Gastroesophageal sphincter (tissue), 4 donors: ENCODE measurements at regions not wholly inside any gene's neighbourhood (a gene's known extent, or its start where the extent isn't known, plus 50 kb on each side); places are given as distances from the start of the nearest gene placed in this dataset.

ENCODE experiments used
- ATAC-seq: fragments of 150-250 bp; one replicate; pipeline ENCODE4 v1.9.1; 2016; ENCODE audit warnings: mild to moderate bottlenecking, moderate library complexity
- H3K27ac ChIP-seq, 4 donors: fragments of 200-600 bp; sonication (generic) in 3 of 4; 1 replicate in 3 of 4; 2 replicates in 1 of 4; pipeline ENCODE4 v1.5.1; 2016 to 2019
- H3K27me3 ChIP-seq: fragments of 200-600 bp; sonication (generic); one replicate; pipeline ENCODE4 v1.5.1; 2019
- H3K36me3 ChIP-seq, 2 donors: fragments of 200-600 bp; sonication (generic); one replicate each; pipeline ENCODE4 v1.5.1; 2019; ENCODE audit warnings: control low read depth in 1 of 2
- H3K4me1 ChIP-seq, 3 donors: fragments of 200-600 bp; sonication (generic); 1 replicate in 2 of 3; 2 replicates in 1 of 3; pipeline ENCODE4 v1.5.1; 2016 to 2019; ENCODE audit warnings: control low read depth in 2 of 3
- H3K4me3 ChIP-seq, 2 donors: fragments of 200-600 bp; sonication (generic); one replicate each; pipeline ENCODE4 v1.5.1; 2019; ENCODE audit warnings: mild to moderate bottlenecking in 1 of 2, moderate library complexity in 1 of 2
- H3K9me3 ChIP-seq, 3 donors: fragments of 200-600 bp; sonication (generic); one replicate each; pipeline ENCODE4 v1.5.1; 2017 to 2019; ENCODE audit warnings: control low read depth in 2 of 3
- EP300 ChIP-seq: sonication (generic); formaldehyde crosslinking; IDR thresholded peaks from one replicate; pipeline ENCODE4 v1.6.1; 2017; ENCODE audit warnings: antibody characterized with exemption, mild to moderate bottlenecking
- POLR2A ChIP-seq, 2 donors: fragments of 450-650 bp; IDR thresholded peaks; one replicate each; pipeline ENCODE4 v1.6.1; 2017; ENCODE audit warnings: antibody characterized with exemption in 2 of 2, mild to moderate bottlenecking in 2 of 2, moderate library complexity in 1 of 2
- POLR2AphosphoS5 ChIP-seq: sonication (generic); formaldehyde crosslinking; IDR thresholded peaks from one replicate; pipeline ENCODE4 v1.6.1; 2017; ENCODE audit warnings: antibody characterized with exemption
- WGBS, 2 donors: methylation state at CpG; one replicate each; pipeline ENCODE4 v1.1.5; 2018; ENCODE audit warnings: low coverage in 1 of 2; 5-methylcytosine and 5-hydroxymethylcytosine counted together
- TF ChIP-seq, protein P1 (sequence below), 4 experiments: fragments of 200-600 bp in 2 of 4; fragments of 450-650 bp in 2 of 4; sonication (generic) in 1 of 4; IDR thresholded peaks; one replicate each; pipeline ENCODE4 v1.5.1; 2017 to 2019; ENCODE audit warnings: antibody characterized with exemption in 4 of 4, mild to moderate bottlenecking in 2 of 4, moderate library complexity in 2 of 4

DNA sequence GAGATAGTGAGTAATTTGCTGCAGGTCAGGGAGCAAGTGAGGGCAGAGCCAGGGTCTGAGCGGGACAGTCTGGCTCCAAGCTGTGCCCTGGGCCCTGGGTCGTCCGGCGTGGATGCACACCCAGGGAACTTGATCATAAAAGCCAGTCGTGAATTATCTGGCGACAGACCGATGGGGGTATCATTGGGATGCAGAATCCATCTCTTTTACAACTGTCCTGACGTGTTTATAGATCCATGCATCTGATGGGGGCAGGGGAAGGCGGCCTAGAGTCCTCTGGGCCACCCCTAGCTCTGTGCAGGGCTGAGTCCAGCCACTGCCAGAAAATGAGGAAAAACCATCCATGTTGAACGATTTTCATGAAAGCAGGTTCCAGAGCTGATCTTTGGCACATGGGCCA, 332.8 kb downstream of the C16orf95 start:
- no peak for ATAC-seq
- WGBS, 2 donors, result 84 to 90% methylated on average over 6 to 9 of the region's 10 CpGs
- Histone ChIP-seq H3K4me1 (no peaks in the 10 kb centered on the region), H3K36me3 (no peaks in the 10 kb centered on the region), H3K9me3 (no peaks in the 10 kb centered on the region), H3K27me3 (peaks cover 18% of the 10 kb centered on the region), H3K4me3 (no peak overlapping the region), H3K27ac (no peak overlapping the region)
- TF ChIP-seq, protein P1, sequence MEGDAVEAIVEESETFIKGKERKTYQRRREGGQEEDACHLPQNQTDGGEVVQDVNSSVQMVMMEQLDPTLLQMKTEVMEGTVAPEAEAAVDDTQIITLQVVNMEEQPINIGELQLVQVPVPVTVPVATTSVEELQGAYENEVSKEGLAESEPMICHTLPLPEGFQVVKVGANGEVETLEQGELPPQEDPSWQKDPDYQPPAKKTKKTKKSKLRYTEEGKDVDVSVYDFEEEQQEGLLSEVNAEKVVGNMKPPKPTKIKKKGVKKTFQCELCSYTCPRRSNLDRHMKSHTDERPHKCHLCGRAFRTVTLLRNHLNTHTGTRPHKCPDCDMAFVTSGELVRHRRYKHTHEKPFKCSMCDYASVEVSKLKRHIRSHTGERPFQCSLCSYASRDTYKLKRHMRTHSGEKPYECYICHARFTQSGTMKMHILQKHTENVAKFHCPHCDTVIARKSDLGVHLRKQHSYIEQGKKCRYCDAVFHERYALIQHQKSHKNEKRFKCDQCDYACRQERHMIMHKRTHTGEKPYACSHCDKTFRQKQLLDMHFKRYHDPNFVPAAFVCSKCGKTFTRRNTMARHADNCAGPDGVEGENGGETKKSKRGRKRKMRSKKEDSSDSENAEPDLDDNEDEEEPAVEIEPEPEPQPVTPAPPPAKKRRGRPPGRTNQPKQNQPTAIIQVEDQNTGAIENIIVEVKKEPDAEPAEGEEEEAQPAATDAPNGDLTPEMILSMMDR (IDR thresholded peaks at IDR 0.05), result no peak
- TF ChIP-seq POLR2AphosphoS5 (no peak), EP300 (no peak), POLR2A (IDR thresholded peaks at IDR 0.05) (no peak)

DNA sequence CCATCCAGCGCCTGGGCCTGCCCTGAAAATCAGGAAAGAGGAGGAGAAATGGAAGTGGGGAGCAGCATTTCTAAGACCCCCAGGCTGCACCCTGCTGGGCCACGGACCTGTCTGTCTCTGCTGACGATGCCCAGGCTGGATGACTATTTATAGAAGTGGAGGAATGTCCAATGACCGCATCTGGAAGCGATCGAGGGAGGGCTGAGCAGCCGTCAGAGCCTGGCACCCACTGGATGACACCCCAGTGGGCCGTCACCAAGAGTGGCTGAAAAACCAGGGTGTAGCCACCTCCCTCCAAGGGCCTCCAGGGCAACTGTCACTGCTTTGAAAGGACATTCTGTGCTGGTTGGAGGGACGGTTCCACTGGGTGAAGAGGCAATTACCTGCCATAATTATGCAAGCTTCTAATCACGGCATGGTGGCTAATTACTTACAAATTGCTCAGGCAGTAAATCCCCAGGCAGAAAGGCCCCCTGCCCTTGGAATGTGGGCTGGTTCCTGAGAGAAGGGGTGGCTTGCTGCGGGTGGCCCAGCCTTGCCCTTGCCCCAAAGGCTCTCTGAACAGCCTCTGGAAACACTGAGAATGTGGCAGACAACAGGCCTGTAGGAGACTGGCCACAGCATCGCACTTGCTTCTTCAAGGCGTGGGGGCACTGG, 332.1 kb downstream of the C16orf95 start:
- no peak overlapping the region for H3K27ac ChIP-seq
- no peaks in the 10 kb centered on the region for H3K9me3 ChIP-seq
- H3K4me1 ChIP-seq, result no peaks in the 10 kb centered on the region
- H3K36me3 ChIP-seq, result no peaks in the 10 kb centered on the region
- WGBS, 2 donors, result 34% methylated on average over 4 of the region's 13 CpGs; no CpG with 5 or more reads in 1 of the 2 donors
- ATAC-seq, result no peak
- peaks cover 26% of the 10 kb centered on the region for H3K27me3 ChIP-seq
- H3K4me3 ChIP-seq, result no peak overlapping the region
- TF ChIP-seq POLR2AphosphoS5 (no peak), POLR2A (IDR thresholded peaks at IDR 0.05) (no peak), EP300 (no peak)
- TF ChIP-seq, protein P1 (IDR thresholded peaks at IDR 0.05), result no peak

DNA sequence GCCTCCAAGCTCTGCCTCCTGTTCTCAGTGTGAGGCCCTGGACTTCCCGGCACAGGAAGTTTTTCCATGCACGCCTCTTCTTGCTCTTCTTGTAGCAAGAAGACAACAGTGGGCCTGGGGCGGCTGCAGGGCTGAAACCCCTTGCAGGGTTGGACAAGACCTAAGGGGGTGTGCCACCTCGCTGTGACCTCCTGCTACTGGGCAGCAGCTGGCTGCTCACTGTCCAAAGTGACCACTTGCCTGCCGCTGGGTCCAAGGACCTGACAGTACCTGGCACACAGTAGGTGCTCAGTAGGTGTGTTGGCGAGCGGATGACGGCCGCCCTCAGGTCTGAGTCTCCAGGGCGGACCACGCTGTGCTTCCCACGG, 331.6 kb downstream of the C16orf95 start:
- 89 to 100% methylated on average over 1 to 3 of the region's 12 CpGs for WGBS, 2 donors
- H3K27me3 ChIP-seq, result peaks cover 31% of the 10 kb centered on the region
- no peaks in the 10 kb centered on the region for H3K9me3 ChIP-seq
- no peak for ATAC-seq
- TF ChIP-seq EP300, result no peak
- TF ChIP-seq POLR2AphosphoS5, result no peak
- TF ChIP-seq, protein P1 (IDR thresholded peaks at IDR 0.05), result no peak
- no peak for TF ChIP-seq POLR2A (IDR thresholded peaks at IDR 0.05)
- H3K4me3 ChIP-seq, result no peak overlapping the region
- H3K4me1 ChIP-seq, result no peaks in the 10 kb centered on the region
- H3K36me3 ChIP-seq, result no peaks in the 10 kb centered on the region
- no peak overlapping the region for H3K27ac ChIP-seq

DNA sequence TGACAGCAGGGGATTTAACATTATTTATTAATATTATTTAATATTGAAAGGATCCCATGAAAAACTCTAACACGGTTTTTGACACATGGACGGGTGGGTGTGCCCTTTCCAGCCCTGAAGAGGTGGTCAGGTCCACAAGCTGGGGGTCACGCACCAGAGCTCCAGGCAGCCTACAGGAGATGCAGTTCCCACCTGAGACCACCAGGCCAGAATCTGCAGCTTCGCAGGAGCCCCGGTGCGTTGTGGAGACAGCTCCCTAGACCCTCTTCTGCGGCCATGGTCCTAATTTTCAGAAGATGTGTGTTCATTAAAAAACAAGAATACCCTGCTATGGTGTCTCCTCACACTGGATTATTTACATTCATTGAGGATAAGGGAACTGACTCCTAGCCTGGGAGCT, 331.1 kb downstream of the C16orf95 start:
- H3K27me3 ChIP-seq, result peaks cover 36% of the 10 kb centered on the region
- WGBS, 2 donors, result 70 to 81% methylated on average over 2 to 3 of the region's 7 CpGs
- H3K36me3 ChIP-seq, result no peaks in the 10 kb centered on the region
- no peak for TF ChIP-seq POLR2A (IDR thresholded peaks at IDR 0.05)
- TF ChIP-seq EP300, result no peak
- no peak for TF ChIP-seq POLR2AphosphoS5
- TF ChIP-seq, protein P1 (IDR thresholded peaks at IDR 0.05), result no peak
- no peak for ATAC-seq
- no peaks in the 10 kb centered on the region for H3K9me3 ChIP-seq
- no peak overlapping the region for H3K4me3 ChIP-seq
- no peak overlapping the region for H3K27ac ChIP-seq
- H3K4me1 ChIP-seq, result no peaks in the 10 kb centered on the region

DNA sequence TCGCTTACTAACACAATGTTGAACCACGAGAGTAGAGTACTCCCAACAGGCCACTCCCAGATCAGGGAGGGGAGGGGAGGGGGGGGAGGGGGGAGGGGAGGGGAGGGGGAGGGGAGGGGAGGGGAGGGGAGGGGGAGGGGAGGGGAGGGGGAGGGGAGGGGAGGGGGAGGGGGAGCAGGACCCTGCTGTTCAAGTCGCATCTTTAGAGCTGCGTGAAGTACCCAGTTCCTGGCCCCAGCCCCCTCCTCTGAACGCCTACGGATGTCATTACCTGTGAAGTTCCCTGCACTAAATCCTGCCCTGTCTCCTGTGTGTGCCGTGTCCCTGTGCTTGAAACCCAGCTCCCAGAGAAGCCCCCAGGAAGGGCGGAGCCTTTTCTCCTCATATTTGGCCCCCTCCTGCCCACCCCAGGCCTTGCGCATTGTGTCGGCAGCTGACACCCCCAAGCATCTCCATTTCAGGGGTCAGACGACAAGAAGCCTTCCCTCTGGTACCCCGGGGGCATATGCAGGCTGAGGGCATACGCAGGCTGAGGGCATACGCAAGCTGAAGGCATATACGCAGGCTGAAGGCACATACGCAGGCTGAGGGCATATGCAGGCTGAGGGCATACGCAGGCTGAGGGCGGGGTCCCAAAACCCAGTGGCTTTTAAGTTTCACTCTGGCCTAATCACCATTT, 330.2 kb downstream of the C16orf95 start:
- no peak for ATAC-seq
- no peaks in the 10 kb centered on the region for H3K4me1 ChIP-seq
- H3K27me3 ChIP-seq, result peaks cover 44% of the 10 kb centered on the region
- H3K4me3 ChIP-seq, result no peak overlapping the region
- no peaks in the 10 kb centered on the region for H3K36me3 ChIP-seq
- 87 to 94% methylated on average over 3 to 5 of the region's 18 CpGs for WGBS, 2 donors
- TF ChIP-seq POLR2AphosphoS5 (no peak), EP300 (no peak), POLR2A (IDR thresholded peaks at IDR 0.05) (no peak)
- TF ChIP-seq, protein P1 (IDR thresholded peaks at IDR 0.05), result no peak
- no peaks in the 10 kb centered on the region for H3K9me3 ChIP-seq
- no peak overlapping the region for H3K27ac ChIP-seq
